ENCODE measurements at regions not wholly inside any gene's neighbourhood (a gene's known extent, or its start where the extent isn't known, plus 50 kb on each side); places are given as distances from the start of the nearest gene placed in this dataset.

DNA sequence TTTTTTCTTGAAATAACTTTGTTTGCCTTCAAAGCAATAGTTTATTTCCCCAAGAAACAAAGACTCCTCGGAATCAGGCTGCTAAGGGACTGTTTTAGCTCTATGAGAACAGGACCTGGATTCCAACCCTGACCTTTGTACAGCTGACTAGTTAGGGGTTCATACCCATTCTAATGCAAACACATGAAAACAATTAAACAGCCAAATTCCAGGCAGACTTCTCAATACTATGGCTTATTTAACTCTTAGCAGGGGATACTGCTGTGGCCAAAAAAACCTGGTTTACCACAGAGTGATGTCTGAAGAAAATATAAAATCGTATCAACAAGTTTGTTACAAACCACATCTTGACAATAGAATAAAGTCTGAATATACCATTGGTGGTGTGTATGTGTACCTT lies 129.6 kb upstream of the INTU start:
- no peak for TF ChIP-seq POLR2AphosphoS5 (IDR thresholded peaks at IDR 0.05; ENCODE audit: low read depth, low read length)
- TF ChIP-seq XBP1 (CRISPR knock-in tag; IDR thresholded peaks at IDR 0.05), result no peak
- TF ChIP-seq, protein P1, sequence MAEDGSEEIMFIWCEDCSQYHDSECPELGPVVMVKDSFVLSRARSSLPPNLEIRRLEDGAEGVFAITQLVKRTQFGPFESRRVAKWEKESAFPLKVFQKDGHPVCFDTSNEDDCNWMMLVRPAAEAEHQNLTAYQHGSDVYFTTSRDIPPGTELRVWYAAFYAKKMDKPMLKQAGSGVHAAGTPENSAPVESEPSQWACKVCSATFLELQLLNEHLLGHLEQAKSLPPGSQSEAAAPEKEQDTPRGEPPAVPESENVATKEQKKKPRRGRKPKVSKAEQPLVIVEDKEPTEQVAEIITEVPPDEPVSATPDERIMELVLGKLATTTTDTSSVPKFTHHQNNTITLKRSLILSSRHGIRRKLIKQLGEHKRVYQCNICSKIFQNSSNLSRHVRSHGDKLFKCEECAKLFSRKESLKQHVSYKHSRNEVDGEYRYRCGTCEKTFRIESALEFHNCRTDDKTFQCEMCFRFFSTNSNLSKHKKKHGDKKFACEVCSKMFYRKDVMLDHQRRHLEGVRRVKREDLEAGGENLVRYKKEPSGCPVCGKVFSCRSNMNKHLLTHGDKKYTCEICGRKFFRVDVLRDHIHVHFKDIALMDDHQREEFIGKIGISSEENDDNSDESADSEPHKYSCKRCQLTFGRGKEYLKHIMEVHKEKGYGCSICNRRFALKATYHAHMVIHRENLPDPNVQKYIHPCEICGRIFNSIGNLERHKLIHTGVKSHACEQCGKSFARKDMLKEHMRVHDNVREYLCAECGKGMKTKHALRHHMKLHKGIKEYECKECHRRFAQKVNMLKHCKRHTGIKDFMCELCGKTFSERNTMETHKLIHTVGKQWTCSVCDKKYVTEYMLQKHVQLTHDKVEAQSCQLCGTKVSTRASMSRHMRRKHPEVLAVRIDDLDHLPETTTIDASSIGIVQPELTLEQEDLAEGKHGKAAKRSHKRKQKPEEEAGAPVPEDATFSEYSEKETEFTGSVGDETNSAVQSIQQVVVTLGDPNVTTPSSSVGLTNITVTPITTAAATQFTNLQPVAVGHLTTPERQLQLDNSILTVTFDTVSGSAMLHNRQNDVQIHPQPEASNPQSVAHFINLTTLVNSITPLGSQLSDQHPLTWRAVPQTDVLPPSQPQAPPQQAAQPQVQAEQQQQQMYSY (CRISPR knock-in tag; IDR thresholded peaks at IDR 0.05), result no peak
- no peak for TF ChIP-seq PRDM10 (CRISPR knock-in tag; IDR thresholded peaks at IDR 0.05; ENCODE audit: low read depth)
- TF ChIP-seq, protein P2, sequence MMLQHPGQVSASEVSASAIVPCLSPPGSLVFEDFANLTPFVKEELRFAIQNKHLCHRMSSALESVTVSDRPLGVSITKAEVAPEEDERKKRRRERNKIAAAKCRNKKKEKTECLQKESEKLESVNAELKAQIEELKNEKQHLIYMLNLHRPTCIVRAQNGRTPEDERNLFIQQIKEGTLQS (CRISPR knock-in tag; IDR thresholded peaks at IDR 0.05), result no peak
- no peak for TF ChIP-seq SYNCRIP (IDR thresholded peaks at IDR 0.05; ENCODE audit: insufficient read depth, low read depth, low read length)
- no peak for TF ChIP-seq HMGXB4 (CRISPR knock-in tag; IDR thresholded peaks at IDR 0.05; ENCODE audit: borderline replicate concordance in 1 of 2, low read depth in 1 of 2)
- TF ChIP-seq CTCF (CRISPR knock-in tag; IDR thresholded peaks at IDR 0.05), result no peak
- TF ChIP-seq POLR2A (IDR thresholded peaks at IDR 0.05; ENCODE audit: insufficient read depth in 1 of 2, low read depth in 2 of 2, low read length in 2 of 2), result no peak
- no peak for TF ChIP-seq TCF7 (IDR thresholded peaks at IDR 0.05; ENCODE audit: low read depth)
- TF ChIP-seq CCDC6 (CRISPR knock-in tag; IDR thresholded peaks at IDR 0.05), result no peak
